GM12878 (cell line): ENCODE measurements at regions not wholly inside any gene's neighbourhood (a gene's known extent, or its start where the extent isn't known, plus 50 kb on each side); places are given as distances from the start of the nearest gene placed in this dataset.

Experiments
- ATAC-seq: fragments of 200-7000 bp; cut with Tn5 transposase; 3 replicates; pipeline ENCODE4 v1.9.1; 2020; ENCODE audit warnings: mild to moderate bottlenecking, moderate library complexity
- BruUV-seq: library from RNA; stranded (reverse); fragments of 400-500 nt; replicated peaks from 2 replicates; lab custom pipeline; 2021; lab: Mats Ljungman, UMichigan
- CTCF ChIA-PET: fragments of 300-600 bp; sonication (Branson Sonifier 250); formaldehyde crosslinking; extraction: SDS; loops from one replicate; lab custom pipeline; 2021; ENCODE audit warnings: inconsistent platforms; lab: Yijun Ruan, JAX
- POLR2A ChIA-PET: fragments of 350-600 bp; formaldehyde crosslinking; extraction: SDS; loops from one replicate; lab custom pipeline; 2021; ENCODE audit warnings: inconsistent platforms; lab: Charles Lee
- RAD21 ChIA-PET: fragments of 300-600 bp; sonication (Branson Sonifier 250); formaldehyde crosslinking; loops from one replicate; lab custom pipeline; 2023; ENCODE audit warnings: antibody characterized with exemption; ENCODE audit not compliant: unreplicated experiment; lab: Charles Lee
- SMC1A ChIA-PET: fragments of 300-600 bp; sonication (Branson Sonifier 250); formaldehyde crosslinking; loops from one replicate; lab custom pipeline; 2023; ENCODE audit not compliant: unreplicated experiment, uncharacterized antibody; lab: Charles Lee
- DNase-seq: peaks from one replicate; pipeline ENCODE4 v3.0.0-alpha.2; 2011; ENCODE audit warnings: low read depth, low spot score
- FAIRE-seq: peaks from 3 replicates; lab custom pipeline; 2011; peaks lifted over from hg19 to GRCh38; lab: Jason Lieb, UNC
- H2AFZ ChIP-seq: 2 replicates; pipeline ENCODE4 v1.6.0; 2011; ENCODE audit warnings: low read depth, low read length, control low read depth; ENCODE audit not compliant: control insufficient read depth
- H3K27ac ChIP-seq: 2 replicates; pipeline ENCODE4 v1.5.1; 2011; ENCODE audit warnings: control low read depth; ENCODE audit not compliant: control insufficient read depth, insufficient read depth
- H3K27me3 ChIP-seq, 2 experiments: replicated peaks in 1 of 2; 2 replicates each; pipeline versions ENCODE4 v1.6.0 to v1.6.1; 2011; ENCODE audit warnings: low read length in 1 of 2; ENCODE audit not compliant: control insufficient read depth in 2 of 2, insufficient read depth in 2 of 2
- H3K36me3 ChIP-seq, 2 experiments: 2 replicates each; pipeline ENCODE4 v1.5.1; 2011; ENCODE audit warnings: low read length in 1 of 2; ENCODE audit not compliant: control insufficient read depth in 2 of 2, insufficient read depth in 2 of 2
- H3K4me1 ChIP-seq: 2 replicates; pipeline ENCODE4 v1.6.1; 2011; ENCODE audit warnings: mild to moderate bottlenecking, low read length, moderate library complexity, mixed read lengths; ENCODE audit not compliant: control insufficient read depth, insufficient read depth
- H3K4me2 ChIP-seq: 2 replicates; pipeline ENCODE4 v1.6.0; 2011; ENCODE audit warnings: control low read depth; ENCODE audit not compliant: control insufficient read depth, insufficient read depth
- H3K4me3 ChIP-seq: fragments of 200-600 bp; sonication (generic); 2 replicates; pipeline ENCODE4 v1.5.1; 2016
- H3K79me2 ChIP-seq: 2 replicates; pipeline ENCODE4 v1.6.0; 2011; ENCODE audit warnings: low read length; ENCODE audit not compliant: control insufficient read depth, insufficient read depth
- H3K9ac ChIP-seq: 2 replicates; pipeline ENCODE4 v1.8.0; 2011; ENCODE audit warnings: low read length, control low read depth, mixed read lengths; ENCODE audit not compliant: control insufficient read depth, insufficient read depth
- H3K9me3 ChIP-seq: replicated peaks from 3 replicates; pipeline ENCODE4 v1.5.1; 2011; ENCODE audit warnings: mild to moderate bottlenecking, low read length; ENCODE audit not compliant: control insufficient read depth, insufficient read depth
- H4K20me1 ChIP-seq: 2 replicates; pipeline ENCODE4 v1.6.0; 2011; ENCODE audit not compliant: control insufficient read depth, insufficient read depth
- CEBPB ChIP-seq, 2 experiments: fragments of 150-350 bp in 1 of 2; IDR thresholded peaks; 2 replicates each; pipeline ENCODE4 v1.6.1; 2012 to 2014; ENCODE audit warnings: low read depth in 2 of 2, low read length in 2 of 2, borderline replicate concordance in 1 of 2, inconsistent platforms in 1 of 2
- ELK1 ChIP-seq: IDR thresholded peaks from 2 replicates; pipeline ENCODE4 v1.6.1; 2012; ENCODE audit warnings: low read depth, low read length, improper control_type of control experiment
- HDAC6 ChIP-seq: fragments of 200-600 bp; sonication (generic); IDR thresholded peaks from one replicate; pipeline ENCODE4 v1.8.0; 2017; ENCODE audit warnings: antibody characterized with exemption; ENCODE audit not compliant: unreplicated experiment
- MEF2A ChIP-seq: IDR thresholded peaks from 2 replicates; pipeline ENCODE4 v1.6.1; 2011; ENCODE audit warnings: low read depth, mild to moderate bottlenecking, low read length, moderate library complexity; ENCODE audit not compliant: insufficient read depth
- MXI1 ChIP-seq: fragments of 150-350 bp; IDR thresholded peaks from 2 replicates; pipeline ENCODE4 v1.6.1; 2011; ENCODE audit warnings: low read depth, mild to moderate bottlenecking, inconsistent platforms, low read length, improper control_type of control experiment
- NBN ChIP-seq: fragments of 450-650 bp; IDR thresholded peaks from 2 replicates; pipeline ENCODE4 v1.6.1; 2016
- PAX5 ChIP-seq: IDR thresholded peaks from 2 replicates; pipeline ENCODE4 v1.6.1; 2011; ENCODE audit warnings: low read depth, low read length, borderline replicate concordance
- SP1 ChIP-seq: IDR thresholded peaks from one replicate; pipeline ENCODE4 v1.6.1; 2011; ENCODE audit warnings: low read depth, low read length
- WGBS: methylation state at CpG from one replicate; pipeline ENCODE4 v1.1.6; 2016; ENCODE audit warnings: low lambda C conversion rate; ENCODE audit not compliant: insufficient replicate concordance, insufficient coverage; ENCODE audit errors: missing lambda C conversion rate; 5-methylcytosine and 5-hydroxymethylcytosine counted together
- in situ Hi-C: fragments of 300-500 bp; cut with MboI; formaldehyde crosslinking; loops from 9 replicates; pipeline ENCODE4 v1.14.3; 2018; ENCODE audit warnings: mixed read lengths
- intact Hi-C: fragments of 100-400 bp; cut with micrococcal nuclease; formaldehyde crosslinking; loops from one replicate; pipeline ENCODE4 v1.14.2; 2022; ENCODE audit not compliant: unreplicated experiment

- H3K9ac ChIP-seq, result no peak overlapping the region
- 46% methylated on average over 8 of the region's 8 CpGs for WGBS
- ChIA-PET CTCF (interaction anchor here (0.7 to 0.9 kb wide), 4 partner anchors 45 to 1879 kb away, joined by 3 to 6 read pairs (median 4); no protein-coding TSS in a partner anchor), RAD21 (no interaction called here), POLR2A (no interaction called here), SMC1A (no interaction called here)
- H3K36me3 ChIP-seq, result no peaks in the 10 kb centered on the region
- no peak overlapping the region for H3K4me3 ChIP-seq
- no peaks in the 10 kb centered on the region for H3K27me3 ChIP-seq
- intact Hi-C loops (loop anchor here (2.0 to 10.0 kb wide), 4 partner anchors 277 to 1500 kb away; no protein-coding TSS in a partner anchor), in situ Hi-C loops (loop anchor here (25.0 kb wide), 1 partner anchor 845 kb away; no protein-coding TSS in a partner anchor)
- FAIRE-seq, result no peak
- ATAC-seq, result no peak
- no peaks in the 10 kb centered on the region for H4K20me1 ChIP-seq
- DNase-seq, result no peak
- H3K27ac ChIP-seq, result no peak overlapping the region
- H3K9me3 ChIP-seq, result no peaks in the 10 kb centered on the region
- H3K4me1 ChIP-seq, result no peaks in the 10 kb centered on the region
- BruUV-seq, result no TSS peak
- H2AFZ ChIP-seq, result no peak overlapping the region
- no peaks in the 10 kb centered on the region for H3K79me2 ChIP-seq
- TF ChIP-seq SP1 (no peak), NBN (no peak), ELK1 (no peak), CEBPB (IDR thresholded peaks at IDR 0.05; ENCODE audit: borderline replicate concordance in 1 of 2, low read depth in 2 of 2, low read length in 2 of 2) (no peak), HDAC6 (no peak), MXI1 (no peak), MEF2A (no peak), PAX5 (no peak)
- TF ChIP-seq, all 136 proteins: peak for 0
- no peak overlapping the region for H3K4me2 ChIP-seq
Observed at GRCh38 chr1:96967311-96967710, 245.7 kb downstream of the PTBP2 start.
